Activated naive CD8-positive, alpha-beta T cell (primary cell): ENCODE measurements at regions not wholly inside any gene's neighbourhood (a gene's known extent, or its start where the extent isn't known, plus 50 kb on each side); places are given as distances from the start of the nearest gene placed in this dataset.

ENCODE experiments used
- H3K27ac Mint-ChIP-seq: one replicate; pipeline ENCODE4 v1.8.0; 2021; ENCODE audit warnings: mixed read lengths
- H3K27me3 Mint-ChIP-seq: one replicate; pipeline ENCODE4 v1.8.0; 2021; ENCODE audit warnings: mixed read lengths
- H3K36me3 Mint-ChIP-seq: one replicate; pipeline ENCODE4 v1.8.0; 2021; ENCODE audit warnings: mixed read lengths
- H3K4me1 Mint-ChIP-seq: one replicate; pipeline ENCODE4 v1.8.0; 2021; ENCODE audit warnings: low read depth, mixed read lengths
- H3K4me3 Mint-ChIP-seq: one replicate; pipeline ENCODE4 v1.8.0; 2021; ENCODE audit warnings: mild to moderate bottlenecking, mixed read lengths
- H3K9me3 Mint-ChIP-seq: one replicate; pipeline ENCODE4 v1.8.0; 2021; ENCODE audit warnings: low read depth, mixed read lengths

- H3K4me1 Mint-ChIP-seq = no peaks in the 10 kb centered on the region
- no peaks in the 10 kb centered on the region for H3K36me3 Mint-ChIP-seq
- no peaks in the 10 kb centered on the region for H3K9me3 Mint-ChIP-seq
- H3K4me3 Mint-ChIP-seq = no peak overlapping the region
- H3K27ac Mint-ChIP-seq = no peak overlapping the region
- no peaks in the 10 kb centered on the region for H3K27me3 Mint-ChIP-seq
Measured at GRCh38 chr22:47943729-47944700, 1181.6 kb downstream of the TBC1D22A start.

GRCh38 chr22:47940211-47940610 lies 1177.8 kb downstream of the TBC1D22A start:
- H3K4me3 Mint-ChIP-seq = no peak overlapping the region
- no peak overlapping the region for H3K27ac Mint-ChIP-seq
- H3K27me3 Mint-ChIP-seq = no peaks in the 10 kb centered on the region
- H3K9me3 Mint-ChIP-seq = peaks cover 5% of the 10 kb centered on the region
- no peaks in the 10 kb centered on the region for H3K36me3 Mint-ChIP-seq
- no peaks in the 10 kb centered on the region for H3K4me1 Mint-ChIP-seq

GRCh38 chr22:47933891-47934290 lies 1171.4 kb downstream of the TBC1D22A start:
- H3K36me3 Mint-ChIP-seq = no peaks in the 10 kb centered on the region

GRCh38 chr22:47933226-47933625 lies 1170.8 kb downstream of the TBC1D22A start:
- no peaks in the 10 kb centered on the region for H3K36me3 Mint-ChIP-seq
- no peak overlapping the region for H3K27ac Mint-ChIP-seq
- H3K4me3 Mint-ChIP-seq = no peak overlapping the region
- H3K9me3 Mint-ChIP-seq = peaks cover 5% of the 10 kb centered on the region
- H3K27me3 Mint-ChIP-seq = peaks cover 3% of the 10 kb centered on the region
- no peaks in the 10 kb centered on the region for H3K4me1 Mint-ChIP-seq

More at GRCh38 chr22:47933891-47934290, 1171.4 kb downstream of the TBC1D22A start:
- no peak overlapping the region for H3K27ac Mint-ChIP-seq
- H3K4me1 Mint-ChIP-seq = no peaks in the 10 kb centered on the region
- no peak overlapping the region for H3K4me3 Mint-ChIP-seq
- peaks cover 5% of the 10 kb centered on the region for H3K9me3 Mint-ChIP-seq
- peaks cover 3% of the 10 kb centered on the region for H3K27me3 Mint-ChIP-seq

- Mint-ChIP-seq H3K4me3 (no peak overlapping the region), H3K27me3 (peaks cover 3% of the 10 kb centered on the region)
Measured at GRCh38 chr22:47929646-47930185, 1167.3 kb downstream of the TBC1D22A start.

GRCh38 chr22:47929073-47929472 lies 1166.6 kb downstream of the TBC1D22A start:
- peaks cover 3% of the 10 kb centered on the region for H3K27me3 Mint-ChIP-seq
- H3K27ac Mint-ChIP-seq = no peak overlapping the region
- H3K36me3 Mint-ChIP-seq = no peaks in the 10 kb centered on the region
- no peaks in the 10 kb centered on the region for H3K9me3 Mint-ChIP-seq
- H3K4me3 Mint-ChIP-seq = no peak overlapping the region
- no peaks in the 10 kb centered on the region for H3K4me1 Mint-ChIP-seq

More at GRCh38 chr22:47929646-47930185, 1167.3 kb downstream of the TBC1D22A start:
- Mint-ChIP-seq H3K27ac (no peak overlapping the region), H3K9me3 (no peaks in the 10 kb centered on the region), H3K36me3 (no peaks in the 10 kb centered on the region), H3K4me1 (no peaks in the 10 kb centered on the region)

- Mint-ChIP-seq H3K4me3 (no peak overlapping the region), H3K9me3 (no peaks in the 10 kb centered on the region), H3K27me3 (peaks cover 3% of the 10 kb centered on the region), H3K4me1 (no peaks in the 10 kb centered on the region), H3K36me3 (no peaks in the 10 kb centered on the region), H3K27ac (no peak overlapping the region)
Measured at GRCh38 chr22:47928631-47929030, 1166.2 kb downstream of the TBC1D22A start.

GRCh38 chr22:47927648-47928210 lies 1165.3 kb downstream of the TBC1D22A start:
- Mint-ChIP-seq H3K27ac (no peak overlapping the region), H3K9me3 (no peaks in the 10 kb centered on the region)

GRCh38 chr22:47923011-47923427 lies 1160.6 kb downstream of the TBC1D22A start:
- H3K4me3 Mint-ChIP-seq = no peak overlapping the region
- H3K27me3 Mint-ChIP-seq = no peaks in the 10 kb centered on the region
- no peaks in the 10 kb centered on the region for H3K9me3 Mint-ChIP-seq
- H3K4me1 Mint-ChIP-seq = peaks cover 10% of the 10 kb centered on the region
- no peak overlapping the region for H3K27ac Mint-ChIP-seq
- no peaks in the 10 kb centered on the region for H3K36me3 Mint-ChIP-seq

More at GRCh38 chr22:47927648-47928210, 1165.3 kb downstream of the TBC1D22A start:
- H3K4me3 Mint-ChIP-seq = no peak overlapping the region
- no peaks in the 10 kb centered on the region for H3K4me1 Mint-ChIP-seq
- peaks cover 3% of the 10 kb centered on the region for H3K27me3 Mint-ChIP-seq
- no peaks in the 10 kb centered on the region for H3K36me3 Mint-ChIP-seq

- no peaks in the 10 kb centered on the region for H3K9me3 Mint-ChIP-seq
- no peaks in the 10 kb centered on the region for H3K27me3 Mint-ChIP-seq
- peaks cover 10% of the 10 kb centered on the region for H3K4me1 Mint-ChIP-seq
- H3K4me3 Mint-ChIP-seq = no peak overlapping the region
- no peaks in the 10 kb centered on the region for H3K36me3 Mint-ChIP-seq
- H3K27ac Mint-ChIP-seq = no peak overlapping the region
Measured at GRCh38 chr22:47921906-47922305, 1159.5 kb downstream of the TBC1D22A start.

- Mint-ChIP-seq H3K9me3 (no peaks in the 10 kb centered on the region), H3K27me3 (no peaks in the 10 kb centered on the region), H3K4me1 (peaks cover 10% of the 10 kb centered on the region), H3K36me3 (no peaks in the 10 kb centered on the region), H3K27ac (no peak overlapping the region), H3K4me3 (no peak overlapping the region)
Measured at GRCh38 chr22:47920380-47920959, 1158.0 kb downstream of the TBC1D22A start.

- H3K36me3 Mint-ChIP-seq = no peaks in the 10 kb centered on the region
- no peaks in the 10 kb centered on the region for H3K27me3 Mint-ChIP-seq
- no peak overlapping the region for H3K27ac Mint-ChIP-seq
- no peak overlapping the region for H3K4me3 Mint-ChIP-seq
- peaks cover 10% of the 10 kb centered on the region for H3K4me1 Mint-ChIP-seq
- H3K9me3 Mint-ChIP-seq = no peaks in the 10 kb centered on the region
Measured at GRCh38 chr22:47919893-47920292, 1157.4 kb downstream of the TBC1D22A start.

- H3K4me1 Mint-ChIP-seq = peaks cover 10% of the 10 kb centered on the region
- H3K27ac Mint-ChIP-seq = peak overlapping the region; percentile 4
- no peaks in the 10 kb centered on the region for H3K27me3 Mint-ChIP-seq
- no peak overlapping the region for H3K4me3 Mint-ChIP-seq
- H3K9me3 Mint-ChIP-seq = no peaks in the 10 kb centered on the region
- H3K36me3 Mint-ChIP-seq = no peaks in the 10 kb centered on the region
Measured at GRCh38 chr22:47919001-47919441, 1156.6 kb downstream of the TBC1D22A start.

- Mint-ChIP-seq H3K9me3 (no peaks in the 10 kb centered on the region), H3K36me3 (no peaks in the 10 kb centered on the region), H3K27me3 (no peaks in the 10 kb centered on the region), H3K27ac (no peak overlapping the region), H3K4me1 (peaks cover 10% of the 10 kb centered on the region), H3K4me3 (no peak overlapping the region)
Measured at GRCh38 chr22:47918276-47918921, 1155.9 kb downstream of the TBC1D22A start.
